Keratinocyte (primary cell): ENCODE measurements at regions not wholly inside any gene's neighbourhood (a gene's known extent, or its start where the extent isn't known, plus 50 kb on each side); places are given as distances from the start of the nearest gene placed in this dataset.

Source experiments
- DNase-seq: peaks from one replicate; pipeline ENCODE4 v3.0.0-alpha.2; 2011; ENCODE audit warnings: low read depth, missing footprints, low spot score
- FAIRE-seq: peaks from 2 replicates; lab custom pipeline; 2011; peaks lifted over from hg19 to GRCh38; lab: Jason Lieb, UNC
- H2AFZ ChIP-seq: 2 replicates; pipeline ENCODE4 v1.6.0; 2012; ENCODE audit warnings: low read length, control low read depth, inconsistent platforms; ENCODE audit not compliant: control insufficient read depth
- H3K27ac ChIP-seq: 2 replicates; pipeline ENCODE4 v1.5.1; 2011; ENCODE audit warnings: low read length; ENCODE audit not compliant: control insufficient read depth, insufficient read depth
- H3K27me3 ChIP-seq: 3 replicates; pipeline ENCODE4 v1.6.0; 2011; ENCODE audit warnings: low read length; ENCODE audit not compliant: control insufficient read depth, insufficient read depth; ENCODE audit errors: extremely low read depth
- H3K36me3 ChIP-seq, 2 experiments: 2 replicates in 1 of 2; 3 replicates in 1 of 2; pipeline ENCODE4 v1.5.1; 2011; ENCODE audit warnings: low read length in 2 of 2, mild to moderate bottlenecking in 1 of 2; ENCODE audit not compliant: control insufficient read depth in 2 of 2, insufficient read depth in 2 of 2; ENCODE audit errors: extremely low read depth in 1 of 2
- H3K4me1 ChIP-seq: 3 replicates; pipeline ENCODE4 v1.5.1; 2011; ENCODE audit warnings: low read length; ENCODE audit not compliant: control insufficient read depth, insufficient read depth; ENCODE audit errors: extremely low read depth
- H3K4me2 ChIP-seq: 3 replicates; pipeline ENCODE4 v1.6.0; 2011; ENCODE audit warnings: low read depth, low read length; ENCODE audit not compliant: control insufficient read depth, insufficient read depth; ENCODE audit errors: extremely low read depth
- H3K4me3 ChIP-seq, 3 experiments: fragments of 200-600 bp in 1 of 3; sonication (generic) in 1 of 3; 2 replicates in 2 of 3; 3 replicates in 1 of 3; pipeline ENCODE4 v1.5.1; 2011 to 2016; ENCODE audit warnings: low read length in 3 of 3, mild to moderate bottlenecking in 3 of 3, control low read depth in 2 of 3, inconsistent platforms in 1 of 3, low read depth in 1 of 3, mixed read lengths in 1 of 3, mixed run types in 1 of 3, moderate library complexity in 1 of 3; ENCODE audit not compliant: control insufficient read depth in 2 of 3, insufficient read depth in 2 of 3; ENCODE audit errors: extremely low read depth in 1 of 3
- H3K79me2 ChIP-seq: 2 replicates; pipeline ENCODE4 v1.6.0; 2012; ENCODE audit warnings: low read length; ENCODE audit not compliant: control insufficient read depth, insufficient read depth
- H3K9ac ChIP-seq: 3 replicates; pipeline ENCODE4 v1.6.0; 2011; ENCODE audit warnings: low read length; ENCODE audit not compliant: control insufficient read depth, insufficient read depth; ENCODE audit errors: extremely low read depth
- H3K9me1 ChIP-seq: 3 replicates; pipeline ENCODE4 v1.6.0; 2011; ENCODE audit warnings: low read length; ENCODE audit not compliant: control insufficient read depth, insufficient read depth; ENCODE audit errors: extremely low read depth
- H3K9me3 ChIP-seq: 2 replicates; pipeline ENCODE4 v1.5.1; 2012; ENCODE audit warnings: low read depth, low read length; ENCODE audit not compliant: control insufficient read depth
- H4K20me1 ChIP-seq: 3 replicates; pipeline ENCODE4 v1.6.0; 2011; ENCODE audit warnings: low read length; ENCODE audit not compliant: control insufficient read depth, insufficient read depth; ENCODE audit errors: extremely low read depth
- CTCF ChIP-seq, 3 experiments: IDR thresholded peaks in 1 of 3; conservative IDR thresholded peaks in 1 of 3; optimal IDR thresholded peaks in 1 of 3; 2 replicates in 2 of 3; 3 replicates in 1 of 3; pipeline versions ENCODE3 to v1.5.1; 2011; ENCODE audit warnings: low read length in 3 of 3, mild to moderate bottlenecking in 3 of 3, moderate library complexity in 2 of 3, control low read depth in 1 of 3, inconsistent platforms in 1 of 3; ENCODE audit not compliant: insufficient read depth in 2 of 3; ENCODE audit errors: extremely low read depth in 1 of 3
- EZH2 ChIP-seq: IDR thresholded peaks from one replicate; pipeline ENCODE4 v1.6.1; 2012; ENCODE audit warnings: inconsistent platforms, mild to moderate bottlenecking, low read length, moderate library complexity
- dilution Hi-C: fragments of 300-500 bp; cut with MboI; formaldehyde crosslinking; loops from one replicate; pipeline ENCODE4 v1.7.0; 2020; ENCODE audit warnings: low sequenced_read_pairs; ENCODE audit not compliant: extremely low pct_ligation_motif_present

GRCh38 chr3:118742760-118743159, 291.9 kb downstream of the IGSF11 start:
- H3K4me3 ChIP-seq: no peak overlapping the region
- H3K27me3 ChIP-seq: no peaks in the 10 kb centered on the region
- H4K20me1 ChIP-seq: no peaks in the 10 kb centered on the region
- H3K9me1 ChIP-seq: no peaks in the 10 kb centered on the region
- no peaks in the 10 kb centered on the region for H3K36me3 ChIP-seq
- no peaks in the 10 kb centered on the region for H3K9me3 ChIP-seq
- H3K79me2 ChIP-seq: no peaks in the 10 kb centered on the region
- DNase-seq (no peak), FAIRE-seq (no peak)
- H3K9ac ChIP-seq: no peak overlapping the region
- H3K4me2 ChIP-seq: no peak overlapping the region
- dilution Hi-C loops: no loop called here
- H3K27ac ChIP-seq: no peak overlapping the region
- TF ChIP-seq CTCF (optimal IDR thresholded peaks at IDR 0.05 in 1 of 3, IDR thresholded peaks at IDR 0.05 in 1 of 3, conservative IDR thresholded peaks at IDR 0.05 in 1 of 3; ENCODE audit: extremely low read depth in 1 of 3, insufficient read depth in 2 of 3, low read length in 3 of 3): no peak
- TF ChIP-seq EZH2: no peak
- no peak overlapping the region for H2AFZ ChIP-seq
- no peaks in the 10 kb centered on the region for H3K4me1 ChIP-seq

GRCh38 chr3:118744186-118744585, 290.5 kb downstream of the IGSF11 start:
- H3K4me1 ChIP-seq: no peaks in the 10 kb centered on the region
- dilution Hi-C loops: no loop called here
- no peak for DNase-seq
- H3K4me2 ChIP-seq: no peak overlapping the region
- TF ChIP-seq CTCF (optimal IDR thresholded peaks at IDR 0.05 in 1 of 3, IDR thresholded peaks at IDR 0.05 in 1 of 3, conservative IDR thresholded peaks at IDR 0.05 in 1 of 3; ENCODE audit: extremely low read depth in 1 of 3, insufficient read depth in 2 of 3, low read length in 3 of 3): no peak
- TF ChIP-seq EZH2: no peak
- H3K36me3 ChIP-seq: no peaks in the 10 kb centered on the region
- no peaks in the 10 kb centered on the region for H3K9me3 ChIP-seq
- no peaks in the 10 kb centered on the region for H3K9me1 ChIP-seq
- no peak overlapping the region for H3K9ac ChIP-seq
- no peak for FAIRE-seq
- H3K27me3 ChIP-seq: no peaks in the 10 kb centered on the region
- no peaks in the 10 kb centered on the region for H3K79me2 ChIP-seq
- H2AFZ ChIP-seq: no peak overlapping the region
- H3K27ac ChIP-seq: no peak overlapping the region
- H3K4me3 ChIP-seq: no peak overlapping the region
- no peaks in the 10 kb centered on the region for H4K20me1 ChIP-seq
